Tibial artery (tissue), 4 donors: ENCODE measurements at regions not wholly inside any gene's neighbourhood (a gene's known extent, or its start where the extent isn't known, plus 50 kb on each side); places are given as distances from the start of the nearest gene placed in this dataset.

ENCODE experiments used
- DNase-seq, 2 donors: peaks; one replicate each; pipeline ENCODE4 v3.0.0-alpha.2; 2019
- H3K27ac ChIP-seq, 2 donors: fragments of 200-600 bp; sonication (generic) in 1 of 2; 1 replicate in 1 of 2; 2 replicates in 1 of 2; pipeline ENCODE4 v1.5.1; 2018 to 2019; ENCODE audit warnings: mild to moderate bottlenecking in 1 of 2
- H3K27me3 ChIP-seq, 2 donors: fragments of 200-600 bp; sonication (generic) in 1 of 2; one replicate each; pipeline versions ENCODE4 v1.5.1 to v1.6.0; 2016 to 2019
- H3K36me3 ChIP-seq, 3 donors: fragments of 200-600 bp; sonication (generic) in 2 of 3; one replicate each; pipeline ENCODE4 v1.5.1; 2016 to 2019; ENCODE audit warnings: mild to moderate bottlenecking in 2 of 3
- H3K4me1 ChIP-seq, 4 donors: fragments of 200-600 bp; sonication (generic) in 2 of 4; 1 replicate in 3 of 4; 2 replicates in 1 of 4; pipeline ENCODE4 v1.5.1; 2016 to 2019
- H3K4me3 ChIP-seq, 2 donors: fragments of 200-600 bp; sonication (generic) in 1 of 2; 1 replicate in 1 of 2; 2 replicates in 1 of 2; pipeline ENCODE4 v1.5.1; 2018 to 2019; ENCODE audit warnings: mild to moderate bottlenecking in 2 of 2
- H3K9me3 ChIP-seq, 3 donors: fragments of 200-600 bp; sonication (generic) in 1 of 3; one replicate each; pipeline ENCODE4 v1.5.1; 2016 to 2019
- CTCF ChIP-seq, 2 experiments: fragments of 200-600 bp in 1 of 2; fragments of 450-650 bp in 1 of 2; IDR thresholded peaks; one replicate each; pipeline ENCODE4 v1.5.1; 2017 to 2019; ENCODE audit warnings: antibody characterized with exemption in 2 of 2, mild to moderate bottlenecking in 1 of 2, moderate library complexity in 1 of 2
- intact Hi-C: fragments of 100-400 bp; cut with DNase I; formaldehyde crosslinking; loops from one replicate; pipeline ENCODE4 v1.15.0; 2023; ENCODE audit warnings: low total_unique reads

GRCh38 chr5:154664869-154665268 is 90.3 kb upstream of the LARP1 start:
- intact Hi-C loops = no loop called here
- Histone ChIP-seq H3K36me3 (no peaks in the 10 kb centered on the region), H3K27ac (no peak overlapping the region), H3K9me3 (peaks cover 0 to 27% (median 15%) of the 10 kb centered on the region in 3 donors), H3K4me1 (no peaks in the 10 kb centered on the region), H3K4me3 (no peak overlapping the region), H3K27me3 (no peaks in the 10 kb centered on the region)
- no peak for TF ChIP-seq CTCF (IDR thresholded peaks at IDR 0.05)
- DNase-seq = no peak

- TF ChIP-seq CTCF (IDR thresholded peaks at IDR 0.05) = no peak
- no peak for DNase-seq
- no peaks in the 10 kb centered on the region for H3K27me3 ChIP-seq
- no peak overlapping the region for H3K4me3 ChIP-seq
- H3K9me3 ChIP-seq = peaks cover 0 to 23% (median 14%) of the 10 kb centered on the region in 3 donors
- H3K36me3 ChIP-seq = no peaks in the 10 kb centered on the region
- no peak overlapping the region for H3K27ac ChIP-seq
- intact Hi-C loops = no loop called here
- no peaks in the 10 kb centered on the region for H3K4me1 ChIP-seq
Observed at GRCh38 chr5:154663424-154663823, 91.8 kb upstream of the LARP1 start.

GRCh38 chr5:154654486-154655371 is 100.4 kb upstream of the LARP1 start:
- Histone ChIP-seq H3K9me3 (no peaks in the 10 kb centered on the region), H3K4me3 (peak overlapping the region in 1 of 2 donors; percentile 18), H3K27ac (peak overlapping the region in 1 of 2 donors; percentile 28), H3K36me3 (no peaks in the 10 kb centered on the region), H3K4me1 (peaks cover 0 to 4% (median 0%) of the 10 kb centered on the region in 4 donors), H3K27me3 (no peaks in the 10 kb centered on the region)
- TF ChIP-seq CTCF (IDR thresholded peaks at IDR 0.05) = no peak
- no peak for DNase-seq
- intact Hi-C loops = no loop called here

GRCh38 chr5:154653764-154654485 is 101.3 kb upstream of the LARP1 start:
- H3K27ac ChIP-seq = peak overlapping the region in 1 of 2 donors; percentile 28
- no peaks in the 10 kb centered on the region for H3K9me3 ChIP-seq
- peaks cover 0 to under 1% of the 10 kb centered on the region in 2 donors for H3K27me3 ChIP-seq
- H3K4me1 ChIP-seq = peaks cover 0 to 4% (median 0%) of the 10 kb centered on the region in 4 donors
- H3K36me3 ChIP-seq = no peaks in the 10 kb centered on the region
- no peak for DNase-seq
- TF ChIP-seq CTCF (IDR thresholded peaks at IDR 0.05) = no peak
- H3K4me3 ChIP-seq = peak overlapping the region in 1 of 2 donors; percentile 18
- intact Hi-C loops = no loop called here

GRCh38 chr5:154653418-154653763 is 101.8 kb upstream of the LARP1 start:
- peaks cover 0 to 4% (median 0%) of the 10 kb centered on the region in 4 donors for H3K4me1 ChIP-seq
- no peak overlapping the region for H3K4me3 ChIP-seq
- H3K36me3 ChIP-seq = no peaks in the 10 kb centered on the region
- no peak for DNase-seq
- no peak for TF ChIP-seq CTCF (IDR thresholded peaks at IDR 0.05)
- peaks cover 0 to 4% of the 10 kb centered on the region in 2 donors for H3K27me3 ChIP-seq
- H3K27ac ChIP-seq = no peak overlapping the region
- H3K9me3 ChIP-seq = no peaks in the 10 kb centered on the region
- intact Hi-C loops = no loop called here
